SW480 (cell line): ENCODE measurements at regions not wholly inside any gene's neighbourhood (a gene's known extent, or its start where the extent isn't known, plus 50 kb on each side); places are given as distances from the start of the nearest gene placed in this dataset.
A peak's percentile ranks its signal among the peaks of the same experiment; 100 is the strongest.

Experiments
- DNase-seq: peaks from one replicate; pipeline ENCODE4 v3.0.0-alpha.2; 2016; ENCODE audit warnings: low spot score

GRCh38 chr6:14972379-14973067, 273.3 kb upstream of the JARID2 start:
- no peak for DNase-seq

- no peak for DNase-seq
Measured at GRCh38 chr6:14974372-14974771, 271.5 kb upstream of the JARID2 start.

- DNase-seq: no peak
Measured at GRCh38 chr6:14974792-14975470, 270.9 kb upstream of the JARID2 start.

- DNase-seq: no peak
Measured at GRCh38 chr6:14975471-14975817, 270.4 kb upstream of the JARID2 start.

- DNase-seq: no peak
Measured at GRCh38 chr6:14977747-14978382, 268.0 kb upstream of the JARID2 start.

- no peak for DNase-seq
Measured at GRCh38 chr6:14981960-14982359, 263.9 kb upstream of the JARID2 start.

- DNase-seq: no peak
Measured at GRCh38 chr6:14983599-14984518, 262.0 kb upstream of the JARID2 start.

GRCh38 chr6:14984519-14984853, 261.4 kb upstream of the JARID2 start:
- DNase-seq: peak; percentile 66

GRCh38 chr6:14985366-14985765, 260.5 kb upstream of the JARID2 start:
- DNase-seq: no peak

- no peak for DNase-seq
Measured at GRCh38 chr6:14986370-14986769, 259.5 kb upstream of the JARID2 start.

- DNase-seq: no peak
Measured at GRCh38 chr6:14987490-14987889, 258.4 kb upstream of the JARID2 start.

GRCh38 chr6:14992382-14992781, 253.5 kb upstream of the JARID2 start:
- no peak for DNase-seq

- DNase-seq: no peak
Measured at GRCh38 chr6:14995208-14995607, 250.7 kb upstream of the JARID2 start.

- no peak for DNase-seq
Measured at GRCh38 chr6:14995966-14996602, 249.8 kb upstream of the JARID2 start.

- peak; percentile 17 for DNase-seq
Measured at GRCh38 chr6:14996892-14997291, 249.0 kb upstream of the JARID2 start.

- no peak for DNase-seq
Measured at GRCh38 chr6:14997507-14997906, 248.4 kb upstream of the JARID2 start.

GRCh38 chr6:14999106-14999505, 246.8 kb upstream of the JARID2 start:
- no peak for DNase-seq

- no peak for DNase-seq
Measured at GRCh38 chr6:15001326-15001910, 244.5 kb upstream of the JARID2 start.

GRCh38 chr6:15008269-15008668, 237.6 kb upstream of the JARID2 start:
- DNase-seq: no peak

GRCh38 chr6:15014958-15015357, 230.9 kb upstream of the JARID2 start:
- no peak for DNase-seq

GRCh38 chr6:15016813-15017212, 229.1 kb upstream of the JARID2 start:
- DNase-seq: no peak

- peak; percentile 64 for DNase-seq
Measured at GRCh38 chr6:15017261-15017660, 228.6 kb upstream of the JARID2 start.
